Right lobe of liver (tissue), 6 donors: ENCODE measurements at regions not wholly inside any gene's neighbourhood (a gene's known extent, or its start where the extent isn't known, plus 50 kb on each side); places are given as distances from the start of the nearest gene placed in this dataset.

ENCODE experiments used
- ATAC-seq, 4 donors: fragments of 200-7000 bp; cut with Tn5 transposase; one replicate each; pipeline ENCODE4 v1.9.1; 2020; ENCODE audit warnings: mild to moderate bottlenecking in 4 of 4, moderate library complexity in 4 of 4
- DNase-seq, 3 donors: peaks; one replicate each; pipeline ENCODE4 v3.0.0-alpha.2; 2020
- H3K27ac ChIP-seq, 3 donors: fragments of 200-600 bp; one replicate each; pipeline ENCODE4 v1.8.0; 2022
- H3K27me3 ChIP-seq, 2 donors: fragments of 200-600 bp; one replicate each; pipeline ENCODE4 v1.8.0; 2022
- H3K36me3 ChIP-seq, 4 donors: fragments of 200-600 bp; sonication (generic) in 1 of 4; one replicate each; pipeline versions ENCODE4 v1.5.1 to v1.8.0; 2017 to 2022; ENCODE audit warnings: control low read depth in 1 of 4
- H3K4me1 ChIP-seq, 4 donors: fragments of 200-600 bp; sonication (generic) in 1 of 4; one replicate each; pipeline versions ENCODE4 v1.5.1 to v1.8.0; 2017 to 2022; ENCODE audit warnings: control low read depth in 1 of 4
- H3K4me3 ChIP-seq, 3 donors: fragments of 200-600 bp; one replicate each; pipeline ENCODE4 v1.8.0; 2022
- H3K9me3 ChIP-seq, 4 donors: fragments of 200-600 bp; sonication (generic) in 1 of 4; one replicate each; pipeline versions ENCODE4 v1.5.1 to v1.8.0; 2017 to 2022; ENCODE audit warnings: control low read depth in 1 of 4
- POLR2A ChIP-seq: fragments of 450-650 bp; IDR thresholded peaks from one replicate; pipeline ENCODE4 v1.6.1; 2017; ENCODE audit warnings: antibody characterized with exemption, mild to moderate bottlenecking
- WGBS: methylation state at CpG from one replicate; pipeline ENCODE4 v1.1.6; 2018; ENCODE audit warnings: low coverage, low lambda C conversion rate; ENCODE audit not compliant: insufficient coverage; ENCODE audit errors: missing lambda C conversion rate; 5-methylcytosine and 5-hydroxymethylcytosine counted together
- intact Hi-C, 2 donors: fragments of 100-400 bp; cut with DNase I; formaldehyde crosslinking; loops; one replicate each; pipeline versions ENCODE4 v1.11.2 to v1.14.1; 2022
- TF ChIP-seq, protein P1 (sequence below), 4 donors: fragments of 200-600 bp in 3 of 4; fragments of 450-650 bp in 1 of 4; IDR thresholded peaks; one replicate each; pipeline versions ENCODE4 v1.5.1 to v1.8.0; 2016 to 2022; ENCODE audit warnings: antibody characterized with exemption in 4 of 4, mild to moderate bottlenecking in 2 of 4
- donor health status: DM: no; HTN: yes; CAD: no.
- donor health status: DM: no; HTN: no; CAD: no.
- donor health status: DM: no; HTN: no; CAD: no.
- donor health status: DM: no; HTN: yes; CAD: no.
- donor health status: DM: no; HTN: yes; CAD: no.

DNA sequence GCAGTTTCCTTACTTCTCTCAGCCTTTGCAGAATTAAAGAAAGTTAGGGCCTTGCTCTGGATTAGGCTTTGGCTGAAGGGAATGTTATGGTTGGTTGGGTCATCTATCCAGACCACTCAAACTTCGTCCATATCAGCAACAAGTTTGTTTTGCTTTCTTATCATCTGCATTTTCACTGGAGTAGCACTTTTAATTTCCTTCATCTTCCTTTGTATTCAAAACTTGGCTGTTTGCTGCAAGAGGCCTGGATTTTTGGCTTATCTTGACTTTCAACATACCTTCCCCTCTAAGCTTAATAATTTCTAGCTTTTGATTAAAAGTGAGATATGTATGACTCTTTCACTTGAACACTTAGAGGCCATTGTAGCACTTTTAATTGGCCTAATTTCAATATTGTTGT lies 126.7 kb upstream of the CENPE start:
- Histone ChIP-seq H3K27ac (no peak overlapping the region), H3K4me3 (no peak overlapping the region), H3K27me3 (no peaks in the 10 kb centered on the region), H3K36me3 (no peaks in the 10 kb centered on the region), H3K4me1 (no peaks in the 10 kb centered on the region), H3K9me3 (no peaks in the 10 kb centered on the region)
- TF ChIP-seq POLR2A = no peak
- TF ChIP-seq, protein P1, sequence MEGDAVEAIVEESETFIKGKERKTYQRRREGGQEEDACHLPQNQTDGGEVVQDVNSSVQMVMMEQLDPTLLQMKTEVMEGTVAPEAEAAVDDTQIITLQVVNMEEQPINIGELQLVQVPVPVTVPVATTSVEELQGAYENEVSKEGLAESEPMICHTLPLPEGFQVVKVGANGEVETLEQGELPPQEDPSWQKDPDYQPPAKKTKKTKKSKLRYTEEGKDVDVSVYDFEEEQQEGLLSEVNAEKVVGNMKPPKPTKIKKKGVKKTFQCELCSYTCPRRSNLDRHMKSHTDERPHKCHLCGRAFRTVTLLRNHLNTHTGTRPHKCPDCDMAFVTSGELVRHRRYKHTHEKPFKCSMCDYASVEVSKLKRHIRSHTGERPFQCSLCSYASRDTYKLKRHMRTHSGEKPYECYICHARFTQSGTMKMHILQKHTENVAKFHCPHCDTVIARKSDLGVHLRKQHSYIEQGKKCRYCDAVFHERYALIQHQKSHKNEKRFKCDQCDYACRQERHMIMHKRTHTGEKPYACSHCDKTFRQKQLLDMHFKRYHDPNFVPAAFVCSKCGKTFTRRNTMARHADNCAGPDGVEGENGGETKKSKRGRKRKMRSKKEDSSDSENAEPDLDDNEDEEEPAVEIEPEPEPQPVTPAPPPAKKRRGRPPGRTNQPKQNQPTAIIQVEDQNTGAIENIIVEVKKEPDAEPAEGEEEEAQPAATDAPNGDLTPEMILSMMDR (IDR thresholded peaks at IDR 0.05) = no peak
- no peak for ATAC-seq
- DNase-seq = no peak
- intact Hi-C loops = no loop called here
- whole genome bisulfite sequencing = 14% methylated on average over 1 of the region's 1 CpG

DNA sequence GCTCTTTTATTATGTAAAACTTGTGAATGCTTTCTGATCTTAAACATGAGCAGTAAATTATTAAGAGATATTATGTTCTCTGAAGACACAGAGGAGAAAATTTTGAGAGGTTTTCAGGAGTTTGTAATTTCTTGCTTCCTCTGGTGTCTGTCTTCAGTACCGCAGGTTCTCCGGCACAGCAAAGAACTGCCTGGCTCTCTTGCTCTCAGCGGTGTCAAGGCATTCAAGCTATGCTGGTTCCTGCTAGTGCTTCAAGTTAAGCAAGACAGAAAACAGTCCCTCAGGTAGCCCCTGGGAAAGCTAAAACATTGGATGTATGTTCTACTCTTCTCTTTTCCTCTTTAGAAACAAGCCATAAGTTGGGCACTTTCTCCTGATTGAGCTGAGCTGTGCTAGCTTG lies 120.2 kb upstream of the CENPE start:
- no peaks in the 10 kb centered on the region for H3K4me1 ChIP-seq
- TF ChIP-seq, protein P1 (IDR thresholded peaks at IDR 0.05) = no peak
- TF ChIP-seq POLR2A = no peak
- H3K27me3 ChIP-seq = no peaks in the 10 kb centered on the region
- 86% methylated on average over 3 of the region's 3 CpGs for WGBS
- no peaks in the 10 kb centered on the region for H3K36me3 ChIP-seq
- no peaks in the 10 kb centered on the region for H3K9me3 ChIP-seq
- intact Hi-C loops = no loop called here
- no peak overlapping the region for H3K4me3 ChIP-seq
- ATAC-seq = no peak
- no peak for DNase-seq
- H3K27ac ChIP-seq = no peak overlapping the region

DNA sequence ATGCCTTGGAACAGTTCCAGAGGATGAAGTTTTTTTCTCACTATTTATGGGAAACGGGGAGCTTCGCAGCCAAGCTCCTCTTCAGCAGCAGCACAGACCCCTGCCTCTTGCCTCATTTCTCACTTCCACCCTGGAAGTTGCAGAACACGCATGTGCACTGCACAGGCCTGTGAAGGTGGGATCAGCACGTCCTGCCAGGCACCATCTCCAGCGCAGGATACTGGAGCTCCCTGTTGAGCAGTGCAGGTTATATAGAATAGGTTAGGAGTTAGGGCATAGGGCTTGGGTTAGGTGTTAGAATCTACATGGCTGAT lies 110.1 kb upstream of the CENPE start:
- no peaks in the 10 kb centered on the region for H3K9me3 ChIP-seq
- H3K36me3 ChIP-seq = no peaks in the 10 kb centered on the region
- DNase-seq = no peak
- H3K27me3 ChIP-seq = no peaks in the 10 kb centered on the region
- ATAC-seq = no peak
- no peak overlapping the region for H3K27ac ChIP-seq
- WGBS = 48% methylated on average over 4 of the region's 5 CpGs
- H3K4me3 ChIP-seq = no peak overlapping the region
- TF ChIP-seq POLR2A = no peak
- TF ChIP-seq, protein P1 (IDR thresholded peaks at IDR 0.05) = no peak
- intact Hi-C loops = no loop called here
- no peaks in the 10 kb centered on the region for H3K4me1 ChIP-seq

DNA sequence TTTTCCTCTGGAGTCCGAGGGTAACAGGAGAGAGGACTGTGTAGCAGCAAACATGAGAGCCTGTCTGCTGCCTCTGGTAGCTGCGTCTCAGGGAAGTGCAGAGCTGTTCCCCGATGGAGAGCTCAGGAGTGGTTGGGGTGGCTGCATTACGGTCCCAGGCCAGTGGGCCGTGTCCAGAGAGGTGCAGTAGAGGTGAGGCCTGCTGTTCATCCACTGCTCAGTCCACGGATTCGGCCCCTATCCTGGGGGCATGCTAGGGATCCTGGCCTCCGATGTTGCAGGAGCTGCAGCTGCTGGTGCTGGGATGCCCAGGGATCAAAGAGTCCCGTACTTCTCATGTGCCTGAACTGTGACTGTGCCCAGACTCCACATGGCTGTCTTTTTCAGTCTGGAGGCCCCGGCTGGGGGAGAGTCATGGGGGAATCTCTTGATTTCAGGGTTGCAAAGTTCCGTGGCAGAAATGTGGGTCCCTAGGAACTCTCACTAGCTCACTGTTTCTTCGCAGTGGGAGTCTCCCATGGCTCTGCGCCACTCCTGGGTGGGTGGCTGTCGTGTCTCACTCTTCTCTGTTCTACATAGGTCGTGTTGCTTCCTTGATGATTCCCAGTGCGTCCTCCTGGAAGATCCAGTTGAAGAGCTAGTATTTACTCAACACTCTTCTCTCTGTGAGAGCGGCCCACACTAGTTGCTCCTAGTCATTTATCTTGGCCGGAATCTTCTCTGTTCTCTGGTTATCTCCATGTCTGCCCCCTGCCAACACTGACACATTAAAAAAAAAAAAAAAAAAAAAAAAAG lies 109.5 kb upstream of the CENPE start:
- TF ChIP-seq, protein P1 (IDR thresholded peaks at IDR 0.05) = no peak
- TF ChIP-seq POLR2A = no peak
- no peak overlapping the region for H3K4me3 ChIP-seq
- no peaks in the 10 kb centered on the region for H3K4me1 ChIP-seq
- peak in 1 of 3 donors; percentile 49 for DNase-seq
- peak in 1 of 4 donors; percentile 20 for ATAC-seq
- 67% methylated on average over 6 of the region's 18 CpGs for WGBS
- H3K36me3 ChIP-seq = no peaks in the 10 kb centered on the region
- H3K27me3 ChIP-seq = no peaks in the 10 kb centered on the region
- no peaks in the 10 kb centered on the region for H3K9me3 ChIP-seq
- intact Hi-C loops = no loop called here
- H3K27ac ChIP-seq = no peak overlapping the region
